Transverse colon (tissue), 4 donors: ENCODE measurements at regions not wholly inside any gene's neighbourhood (a gene's known extent, or its start where the extent isn't known, plus 50 kb on each side); places are given as distances from the start of the nearest gene placed in this dataset.

Source experiments
- DNase-seq: peaks from one replicate; pipeline ENCODE4 v3.0.0-alpha.2; 2019
- H3K27ac ChIP-seq, 4 donors: fragments of 200-600 bp; sonication (generic); 2 replicates each; pipeline ENCODE4 v1.5.1; 2016 to 2018; ENCODE audit warnings: inconsistent platforms in 4 of 4
- H3K27me3 ChIP-seq: fragments of 200-600 bp; sonication (generic); 2 replicates; pipeline ENCODE4 v1.5.1; 2017; ENCODE audit warnings: inconsistent platforms
- H3K36me3 ChIP-seq, 4 donors: fragments of 200-600 bp; sonication (generic); 2 replicates each; pipeline ENCODE4 v1.5.1; 2017 to 2019; ENCODE audit warnings: inconsistent platforms in 4 of 4
- H3K4me1 ChIP-seq, 4 donors: fragments of 200-600 bp; sonication (generic); 2 replicates each; pipeline ENCODE4 v1.5.1; 2017 to 2020; ENCODE audit warnings: inconsistent platforms in 4 of 4
- H3K4me3 ChIP-seq, 4 donors: fragments of 200-600 bp; sonication (generic); 1 replicate in 1 of 4; 2 replicates in 3 of 4; pipeline versions ENCODE4 v1.5.1 to v1.6.1; 2017 to 2019; ENCODE audit warnings: inconsistent platforms in 4 of 4
- H3K9me3 ChIP-seq, 2 donors: fragments of 200-600 bp; sonication (generic); 2 replicates each; pipeline ENCODE4 v1.5.1; 2017 to 2019; ENCODE audit warnings: inconsistent platforms in 2 of 2
- CTCF ChIP-seq, 5 experiments: fragments of 200-600 bp in 3 of 5; fragments of 450-650 bp in 2 of 5; sonication (generic) in 3 of 5; IDR thresholded peaks; 1 replicate in 2 of 5; 2 replicates in 3 of 5; pipeline ENCODE4 v1.5.1; 2016 to 2017; ENCODE audit warnings: antibody characterized with exemption in 5 of 5, inconsistent platforms in 3 of 5, mild to moderate bottlenecking in 2 of 5, moderate library complexity in 1 of 5
- EP300 ChIP-seq: sonication (generic); formaldehyde crosslinking; IDR thresholded peaks from one replicate; pipeline ENCODE4 v1.6.1; 2017; ENCODE audit warnings: antibody characterized with exemption, low read depth
- POLR2A ChIP-seq: fragments of 450-650 bp; IDR thresholded peaks from one replicate; pipeline ENCODE4 v1.6.1; 2016; ENCODE audit warnings: antibody characterized with exemption, mild to moderate bottlenecking, moderate library complexity
- POLR2AphosphoS5 ChIP-seq, 3 donors: sonication (generic); formaldehyde crosslinking; IDR thresholded peaks; one replicate each; pipeline ENCODE4 v1.6.1; 2016; ENCODE audit warnings: antibody characterized with exemption in 3 of 3
- WGBS, 2 donors: methylation state at CpG; one replicate each; pipeline ENCODE4 v1.1.5; 2018; ENCODE audit warnings: low coverage in 1 of 2; 5-methylcytosine and 5-hydroxymethylcytosine counted together
- in situ Hi-C, 4 donors: fragments of 200-750 bp; cut with MboI; loops; one replicate each; pipeline versions ENCODE4 v1.15.0 to v1.15.1; 2017; ENCODE audit warnings: low sequenced_read_pairs in 3 of 4, low pct_ligation_motif_present in 1 of 4, low pct_unique_long_range_greater_than_20kb in 1 of 4
- intact Hi-C: fragments of 100-400 bp; cut with DNase I; formaldehyde crosslinking; loops from one replicate; pipeline ENCODE4 v1.15.1; 2023; ENCODE audit warnings: low total_unique reads

DNA sequence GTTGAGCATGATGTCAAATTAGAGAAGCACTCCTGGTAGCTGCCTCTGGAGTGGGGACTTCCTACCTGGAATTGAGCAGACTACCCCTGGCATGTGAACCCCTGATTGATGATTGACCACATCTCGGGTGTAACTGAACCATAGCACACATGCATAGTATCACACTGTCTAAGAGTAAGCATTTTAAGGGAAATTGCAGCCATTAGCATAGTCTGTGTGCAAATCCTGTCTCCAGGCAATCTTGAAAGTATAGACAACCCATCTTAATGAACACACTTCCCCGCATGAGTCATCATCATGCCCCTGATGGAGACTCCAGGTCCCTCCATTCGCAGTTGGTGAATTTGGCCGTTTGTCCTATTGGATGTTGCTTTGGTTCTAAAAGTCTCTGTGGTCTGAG, 131.3 kb downstream of the C11orf91 start:
- Histone ChIP-seq H3K4me1 (no peaks in the 10 kb centered on the region), H3K27me3 (peaks cover 2% of the 10 kb centered on the region), H3K27ac (no peak overlapping the region), H3K9me3 (no peaks in the 10 kb centered on the region), H3K4me3 (no peak overlapping the region), H3K36me3 (no peaks in the 10 kb centered on the region)
- in situ Hi-C loops: no loop called here
- intact Hi-C loops: no loop called here
- DNase-seq: no peak
- TF ChIP-seq CTCF (IDR thresholded peaks at IDR 0.05) (no peak), POLR2A (no peak), POLR2AphosphoS5 (IDR thresholded peaks at IDR 0.05) (no peak), EP300 (no peak)
- 73% methylated on average over 4 of the region's 4 CpGs; no CpG with 5 or more reads in 1 of the 2 donors for WGBS, 2 donors

GRCh38 chr11:33567004-33567403, 133.6 kb downstream of the C11orf91 start:
- in situ Hi-C loops: no loop called here
- DNase-seq: no peak

GRCh38 chr11:33564856-33565453, 135.7 kb downstream of the C11orf91 start:
- in situ Hi-C loops: no loop called here
- Histone ChIP-seq H3K27me3 (no peaks in the 10 kb centered on the region), H3K4me1 (no peaks in the 10 kb centered on the region), H3K4me3 (no peak overlapping the region), H3K27ac (no peak overlapping the region), H3K36me3 (no peaks in the 10 kb centered on the region), H3K9me3 (no peaks in the 10 kb centered on the region)
- WGBS, 2 donors: 57 to 78% methylated on average over 4 to 7 of the region's 7 CpGs
- no peak for DNase-seq
- intact Hi-C loops: no loop called here
- TF ChIP-seq EP300 (no peak), POLR2A (no peak), CTCF (IDR thresholded peaks at IDR 0.05) (no peak), POLR2AphosphoS5 (IDR thresholded peaks at IDR 0.05) (no peak)

More at GRCh38 chr11:33567004-33567403, 133.6 kb downstream of the C11orf91 start:
- no peaks in the 10 kb centered on the region for H3K9me3 ChIP-seq
- no peak for TF ChIP-seq POLR2AphosphoS5 (IDR thresholded peaks at IDR 0.05)
- TF ChIP-seq POLR2A: no peak
- TF ChIP-seq EP300: no peak
- no peak for TF ChIP-seq CTCF (IDR thresholded peaks at IDR 0.05)
- H3K27ac ChIP-seq: no peak overlapping the region
- no peaks in the 10 kb centered on the region for H3K27me3 ChIP-seq
- H3K36me3 ChIP-seq: no peaks in the 10 kb centered on the region
- 80% methylated on average over 1 of the region's 1 CpG; no CpG with 5 or more reads in 1 of the 2 donors for WGBS, 2 donors
- no peak overlapping the region for H3K4me3 ChIP-seq
- no peaks in the 10 kb centered on the region for H3K4me1 ChIP-seq
- intact Hi-C loops: no loop called here

- intact Hi-C loops: no loop called here
- TF ChIP-seq POLR2AphosphoS5 (IDR thresholded peaks at IDR 0.05): no peak
- no peak for TF ChIP-seq CTCF (IDR thresholded peaks at IDR 0.05)
- TF ChIP-seq POLR2A: no peak
- TF ChIP-seq EP300: no peak
- 45 to 46% methylated on average over 4 of the region's 4 CpGs for WGBS, 2 donors
Measured at GRCh38 chr11:33560729-33561128, 139.9 kb downstream of the C11orf91 start.

More at GRCh38 chr11:33560729-33561128, 139.9 kb downstream of the C11orf91 start:
- H3K4me3 ChIP-seq: no peak overlapping the region
- H3K4me1 ChIP-seq: no peaks in the 10 kb centered on the region
- no peaks in the 10 kb centered on the region for H3K36me3 ChIP-seq
- no peak overlapping the region for H3K27ac ChIP-seq
- H3K27me3 ChIP-seq: no peaks in the 10 kb centered on the region
- in situ Hi-C loops: no loop called here
- DNase-seq: no peak
- no peaks in the 10 kb centered on the region for H3K9me3 ChIP-seq
